Panc1 (cell line): ENCODE measurements at regions not wholly inside any gene's neighbourhood (a gene's known extent, or its start where the extent isn't known, plus 50 kb on each side); places are given as distances from the start of the nearest gene placed in this dataset.

Source experiments
- ATAC-seq: fragments of 200-7000 bp; cut with Tn5 transposase; 2 replicates; pipeline ENCODE4 v1.9.1; 2020; ENCODE audit warnings: mild to moderate bottlenecking, moderate library complexity
- BruUV-seq: library from RNA; stranded (reverse); fragments of 400-500 nt; replicated peaks from 2 replicates; lab custom pipeline; 2021; lab: Mats Ljungman, UMichigan
- CTCF ChIA-PET: fragments of 300-600 bp; sonication (Branson Sonifier 250); formaldehyde crosslinking; loops from one replicate; lab custom pipeline; 2022; ENCODE audit warnings: antibody characterized with exemption; lab: Charles Lee
- POLR2A ChIA-PET: fragments of 300-600 bp; sonication (Branson Sonifier 250); formaldehyde crosslinking; loops from one replicate; lab custom pipeline; 2022; ENCODE audit warnings: antibody characterized with exemption; lab: Charles Lee
- DNase-seq: peaks from one replicate; pipeline ENCODE4 v3.0.0-alpha.2; 2010; ENCODE audit warnings: low read depth, low spot score
- H3K27ac ChIP-seq: 2 replicates; pipeline ENCODE4 v1.5.1; 2011; ENCODE audit warnings: mild to moderate bottlenecking, low read length, inconsistent platforms
- H3K27me3 ChIP-seq: fragments of 200-500 bp; sonication (Bioruptor generic); 2 replicates; pipeline ENCODE4 v1.6.0; 2014; ENCODE audit warnings: low read length, inconsistent platforms; ENCODE audit not compliant: control insufficient read depth, insufficient read depth
- H3K36me3 ChIP-seq: fragments of 200-500 bp; sonication (Bioruptor generic); 2 replicates; pipeline ENCODE4 v1.5.1; 2014; ENCODE audit warnings: inconsistent platforms, mild to moderate bottlenecking, low read length, moderate library complexity; ENCODE audit not compliant: control insufficient read depth, insufficient read depth
- H3K4me1 ChIP-seq: 2 replicates; pipeline ENCODE4 v1.5.1; 2011; ENCODE audit warnings: inconsistent platforms, mild to moderate bottlenecking, low read length, moderate library complexity; ENCODE audit not compliant: control insufficient read depth, insufficient read depth
- H3K4me3 ChIP-seq, 2 experiments: 2 replicates each; pipeline ENCODE4 v1.5.1; 2011 to 2012; ENCODE audit warnings: low read depth in 2 of 2, low read length in 2 of 2, mild to moderate bottlenecking in 2 of 2, inconsistent platforms in 1 of 2, moderate library complexity in 1 of 2
- H3K9me3 ChIP-seq: fragments of 200-500 bp; sonication (Bioruptor generic); 2 replicates; pipeline ENCODE4 v1.5.1; 2014; ENCODE audit warnings: low read depth, mild to moderate bottlenecking, inconsistent platforms, low read length, moderate library complexity; ENCODE audit not compliant: control insufficient read depth, insufficient read depth
- CTCF ChIP-seq: fragments of 450-650 bp; IDR thresholded peaks from 2 replicates; pipeline ENCODE4 v1.5.1; 2017; ENCODE audit warnings: mild to moderate bottlenecking
- POLR2AphosphoS5 ChIP-seq: IDR thresholded peaks from 2 replicates; pipeline ENCODE4 v1.6.1; 2012; ENCODE audit warnings: mild to moderate bottlenecking, low read depth, low read length, moderate library complexity
- SIN3A ChIP-seq: IDR thresholded peaks from 2 replicates; pipeline ENCODE4 v1.6.1; 2012; ENCODE audit warnings: low read depth, mild to moderate bottlenecking, low read length, moderate library complexity, borderline replicate concordance; ENCODE audit not compliant: insufficient read depth
- TCF7L2 ChIP-seq: IDR thresholded peaks from 2 replicates; pipeline ENCODE4 v1.6.1; 2011; ENCODE audit warnings: mild to moderate bottlenecking, low read depth, low read length, inconsistent platforms
- in situ Hi-C: cut with HindIII; loops from 2 replicates; pipeline ENCODE4 v1.10.0; 2016; ENCODE audit warnings: low sequenced_read_pairs, low pct_unique_long_range_greater_than_20kb
- intact Hi-C: fragments of 100-400 bp; cut with micrococcal nuclease; formaldehyde crosslinking; loops from one replicate; pipeline ENCODE4 v1.10.0; 2022; ENCODE audit not compliant: unreplicated experiment
- TF ChIP-seq, protein P1 (sequence below), 2 experiments: IDR thresholded peaks; 2 replicates each; pipeline ENCODE4 v1.6.1; 2011 to 2012; ENCODE audit warnings: low read depth in 2 of 2, control low read depth in 1 of 2, low read length in 1 of 2, mild to moderate bottlenecking in 1 of 2, moderate library complexity in 1 of 2; ENCODE audit not compliant: insufficient read depth in 1 of 2

DNA sequence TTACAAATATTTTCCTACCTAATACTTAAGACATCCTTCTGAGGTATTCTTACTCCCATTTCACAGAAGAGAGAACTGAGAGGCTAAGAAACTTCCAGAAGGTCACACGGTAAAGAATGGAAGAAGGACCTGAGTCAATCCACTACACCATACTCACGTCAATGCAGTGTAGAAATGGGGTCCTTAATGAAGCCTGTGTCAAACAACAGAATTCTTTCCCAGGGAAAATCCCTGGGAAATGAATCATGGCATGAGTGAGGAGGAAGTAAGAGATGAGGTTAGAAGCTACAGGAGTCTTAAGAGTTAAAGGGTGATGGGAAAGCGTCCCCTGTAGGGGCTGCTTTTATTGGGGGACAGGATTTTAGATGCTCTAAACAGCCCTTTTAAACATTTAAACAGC, 147.9 kb downstream of the C11orf91 start:
- BruUV-seq = no TSS peak
- no peaks in the 10 kb centered on the region for H3K36me3 ChIP-seq
- no peak overlapping the region for H3K4me3 ChIP-seq
- TF ChIP-seq SIN3A (no peak), POLR2AphosphoS5 (no peak), TCF7L2 (no peak), CTCF (no peak)
- TF ChIP-seq, protein P1, sequence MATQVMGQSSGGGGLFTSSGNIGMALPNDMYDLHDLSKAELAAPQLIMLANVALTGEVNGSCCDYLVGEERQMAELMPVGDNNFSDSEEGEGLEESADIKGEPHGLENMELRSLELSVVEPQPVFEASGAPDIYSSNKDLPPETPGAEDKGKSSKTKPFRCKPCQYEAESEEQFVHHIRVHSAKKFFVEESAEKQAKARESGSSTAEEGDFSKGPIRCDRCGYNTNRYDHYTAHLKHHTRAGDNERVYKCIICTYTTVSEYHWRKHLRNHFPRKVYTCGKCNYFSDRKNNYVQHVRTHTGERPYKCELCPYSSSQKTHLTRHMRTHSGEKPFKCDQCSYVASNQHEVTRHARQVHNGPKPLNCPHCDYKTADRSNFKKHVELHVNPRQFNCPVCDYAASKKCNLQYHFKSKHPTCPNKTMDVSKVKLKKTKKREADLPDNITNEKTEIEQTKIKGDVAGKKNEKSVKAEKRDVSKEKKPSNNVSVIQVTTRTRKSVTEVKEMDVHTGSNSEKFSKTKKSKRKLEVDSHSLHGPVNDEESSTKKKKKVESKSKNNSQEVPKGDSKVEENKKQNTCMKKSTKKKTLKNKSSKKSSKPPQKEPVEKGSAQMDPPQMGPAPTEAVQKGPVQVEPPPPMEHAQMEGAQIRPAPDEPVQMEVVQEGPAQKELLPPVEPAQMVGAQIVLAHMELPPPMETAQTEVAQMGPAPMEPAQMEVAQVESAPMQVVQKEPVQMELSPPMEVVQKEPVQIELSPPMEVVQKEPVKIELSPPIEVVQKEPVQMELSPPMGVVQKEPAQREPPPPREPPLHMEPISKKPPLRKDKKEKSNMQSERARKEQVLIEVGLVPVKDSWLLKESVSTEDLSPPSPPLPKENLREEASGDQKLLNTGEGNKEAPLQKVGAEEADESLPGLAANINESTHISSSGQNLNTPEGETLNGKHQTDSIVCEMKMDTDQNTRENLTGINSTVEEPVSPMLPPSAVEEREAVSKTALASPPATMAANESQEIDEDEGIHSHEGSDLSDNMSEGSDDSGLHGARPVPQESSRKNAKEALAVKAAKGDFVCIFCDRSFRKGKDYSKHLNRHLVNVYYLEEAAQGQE (IDR thresholded peaks at IDR 0.05; ENCODE audit: insufficient read depth in 1 of 2, low read depth in 2 of 2, low read length in 1 of 2) = no peak
- in situ Hi-C loops = no loop called here
- H3K27ac ChIP-seq = no peak overlapping the region
- ATAC-seq = no peak
- no peaks in the 10 kb centered on the region for H3K9me3 ChIP-seq
- intact Hi-C loops = loop anchor here (10.0 kb wide), 1 partner anchor 132 kb away; no protein-coding TSS in a partner anchor
- DNase-seq = no peak
- ChIA-PET POLR2A (no interaction called here), CTCF (no interaction called here)
- H3K4me1 ChIP-seq = no peaks in the 10 kb centered on the region
- no peaks in the 10 kb centered on the region for H3K27me3 ChIP-seq

GRCh38 chr11:33551051-33551450, 149.6 kb downstream of the C11orf91 start:
- Histone ChIP-seq H3K27me3 (no peaks in the 10 kb centered on the region), H3K4me3 (no peak overlapping the region), H3K9me3 (no peaks in the 10 kb centered on the region), H3K4me1 (no peaks in the 10 kb centered on the region), H3K36me3 (no peaks in the 10 kb centered on the region), H3K27ac (no peak overlapping the region)
- CTCF ChIA-PET = no interaction called here
- no TSS peak for BruUV-seq
- intact Hi-C loops (loop anchor here (10.0 kb wide), 1 partner anchor 134 kb away; no protein-coding TSS in a partner anchor), in situ Hi-C loops (no loop called here)
- TF ChIP-seq SIN3A (no peak), TCF7L2 (no peak), CTCF (no peak), POLR2AphosphoS5 (no peak)
- TF ChIP-seq, protein P1 (IDR thresholded peaks at IDR 0.05; ENCODE audit: insufficient read depth in 1 of 2, low read depth in 2 of 2, low read length in 1 of 2) = no peak
- ATAC-seq (no peak), DNase-seq (no peak)
- POLR2A ChIA-PET = no interaction called here
